ENCODE measurements at regions not wholly inside any gene's neighbourhood (a gene's known extent, or its start where the extent isn't known, plus 50 kb on each side); places are given as distances from the start of the nearest gene placed in this dataset.
A peak's percentile ranks its signal among the peaks of the same experiment; 100 is the strongest.
"Not testable (repeated sequence)": the region's sequence is repeated elsewhere in the genome, so short reads cannot be mapped to it uniquely, and the experiment has no call there.

DNA sequence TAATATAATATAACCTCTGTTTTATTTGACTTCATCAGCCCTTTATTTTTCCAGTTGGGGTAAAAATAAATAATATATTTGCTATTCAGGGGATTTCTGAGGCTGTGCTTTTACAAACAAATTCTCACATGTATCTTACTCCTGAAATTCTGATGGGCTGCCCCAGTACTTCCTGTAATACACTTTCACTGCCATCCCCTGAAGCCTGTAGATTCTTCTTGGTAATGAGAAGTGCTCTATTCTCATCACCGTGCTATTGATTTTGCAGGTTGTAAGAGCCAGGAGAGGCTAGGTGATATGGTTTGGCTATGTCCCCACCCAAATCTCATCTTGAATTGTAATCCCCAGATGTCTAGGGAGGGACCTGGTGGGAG lies 91.9 kb upstream of the CEP78 start:
- Mint-ChIP-seq H3K36me3 (peaks cover 8% of the 10 kb centered on the region), H3K4me1 (peaks cover 16% of the 10 kb centered on the region), H3K4me3 (no peak overlapping the region), H3K27ac (no peak overlapping the region), H3K27me3 (ENCODE audit: low read depth) (no peaks in the 10 kb centered on the region), H3K9me3 (peaks cover 24% of the 10 kb centered on the region)
- DNase-seq (ENCODE audit: low spot score in 2 of 2, unreplicated experiment in 2 of 2) = no peak
- TF ChIP-seq, protein P1, sequence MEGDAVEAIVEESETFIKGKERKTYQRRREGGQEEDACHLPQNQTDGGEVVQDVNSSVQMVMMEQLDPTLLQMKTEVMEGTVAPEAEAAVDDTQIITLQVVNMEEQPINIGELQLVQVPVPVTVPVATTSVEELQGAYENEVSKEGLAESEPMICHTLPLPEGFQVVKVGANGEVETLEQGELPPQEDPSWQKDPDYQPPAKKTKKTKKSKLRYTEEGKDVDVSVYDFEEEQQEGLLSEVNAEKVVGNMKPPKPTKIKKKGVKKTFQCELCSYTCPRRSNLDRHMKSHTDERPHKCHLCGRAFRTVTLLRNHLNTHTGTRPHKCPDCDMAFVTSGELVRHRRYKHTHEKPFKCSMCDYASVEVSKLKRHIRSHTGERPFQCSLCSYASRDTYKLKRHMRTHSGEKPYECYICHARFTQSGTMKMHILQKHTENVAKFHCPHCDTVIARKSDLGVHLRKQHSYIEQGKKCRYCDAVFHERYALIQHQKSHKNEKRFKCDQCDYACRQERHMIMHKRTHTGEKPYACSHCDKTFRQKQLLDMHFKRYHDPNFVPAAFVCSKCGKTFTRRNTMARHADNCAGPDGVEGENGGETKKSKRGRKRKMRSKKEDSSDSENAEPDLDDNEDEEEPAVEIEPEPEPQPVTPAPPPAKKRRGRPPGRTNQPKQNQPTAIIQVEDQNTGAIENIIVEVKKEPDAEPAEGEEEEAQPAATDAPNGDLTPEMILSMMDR (IDR thresholded peaks at IDR 0.05; ENCODE audit: unreplicated experiment) = no peak

DNA sequence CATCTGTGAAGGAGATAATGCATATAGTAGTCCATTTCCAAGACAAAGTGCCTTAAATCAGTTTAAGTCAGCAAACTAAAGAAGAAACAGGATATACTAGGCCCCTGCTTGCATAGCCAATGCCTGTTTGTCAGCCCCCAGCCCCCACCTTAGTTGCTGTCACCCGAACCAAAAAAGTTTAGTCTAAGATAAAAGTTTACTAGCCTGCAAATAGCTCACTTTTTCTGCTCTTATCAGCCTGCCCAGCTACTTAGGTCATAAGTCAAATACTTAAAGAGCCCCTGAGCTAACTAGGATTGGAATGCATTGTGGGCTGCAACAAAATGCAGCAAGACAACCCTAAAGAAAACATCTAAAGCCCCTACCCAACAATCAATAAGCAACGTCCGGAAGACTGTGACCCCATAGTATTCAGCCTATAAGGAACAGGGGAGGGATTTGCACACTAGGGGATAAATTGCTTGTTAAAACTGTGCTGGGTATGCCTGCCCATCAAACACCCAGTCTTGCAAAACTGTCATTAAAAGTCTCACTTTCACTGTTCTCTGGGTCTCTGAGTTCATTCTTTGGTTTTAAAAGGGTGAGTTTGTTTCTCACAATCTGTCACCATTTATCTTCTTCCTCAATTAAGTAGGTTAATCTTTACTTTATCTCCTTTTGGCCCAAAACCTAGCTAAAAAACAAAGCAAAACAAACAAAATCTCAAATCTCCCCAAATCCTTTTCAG lies 92.4 kb upstream of the CEP78 start:
- Mint-ChIP-seq H3K9me3 (peaks cover 24% of the 10 kb centered on the region), H3K4me3 (no peak overlapping the region)
- DNase-seq (ENCODE audit: low spot score in 2 of 2, unreplicated experiment in 2 of 2) = no peak

DNA sequence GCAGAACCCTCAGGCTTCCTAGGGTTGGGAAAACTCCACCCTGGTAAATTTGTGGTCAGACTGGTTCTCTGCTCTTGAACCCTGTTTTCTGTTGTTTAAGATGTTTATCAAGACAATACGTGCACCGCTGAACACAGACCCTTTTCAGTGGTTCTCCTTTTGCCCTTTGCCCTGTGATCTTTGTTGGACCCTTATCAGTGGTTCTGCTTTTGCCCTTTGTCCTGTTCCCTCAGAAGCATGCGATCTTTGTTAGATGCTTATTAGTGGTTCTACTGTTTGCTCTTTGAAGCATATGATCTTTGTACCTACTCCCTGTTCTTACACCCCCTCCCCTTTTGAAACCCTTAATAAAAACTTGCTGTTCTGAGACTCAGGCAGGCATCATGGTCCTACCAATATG lies 93.6 kb upstream of the CEP78 start:
- Mint-ChIP-seq H3K9me3 (peaks cover 27% of the 10 kb centered on the region), H3K4me1 (peaks cover 16% of the 10 kb centered on the region)
- not testable (repeated sequence) for H3K27ac Mint-ChIP-seq; H3K4me3 Mint-ChIP-seq; DNase-seq (ENCODE audit: low spot score in 2 of 2, unreplicated experiment in 2 of 2); H3K27me3 Mint-ChIP-seq (ENCODE audit: low read depth); H3K36me3 Mint-ChIP-seq

More for the DNA sequence above, 92.4 kb upstream of the CEP78 start:
- Mint-ChIP-seq H3K4me1 (peaks cover 16% of the 10 kb centered on the region), H3K36me3 (peaks cover 8% of the 10 kb centered on the region), H3K27ac (peak overlapping the region; percentile 49), H3K27me3 (ENCODE audit: low read depth) (no peaks in the 10 kb centered on the region)
- TF ChIP-seq, protein P1 (IDR thresholded peaks at IDR 0.05; ENCODE audit: unreplicated experiment) = no peak

DNA sequence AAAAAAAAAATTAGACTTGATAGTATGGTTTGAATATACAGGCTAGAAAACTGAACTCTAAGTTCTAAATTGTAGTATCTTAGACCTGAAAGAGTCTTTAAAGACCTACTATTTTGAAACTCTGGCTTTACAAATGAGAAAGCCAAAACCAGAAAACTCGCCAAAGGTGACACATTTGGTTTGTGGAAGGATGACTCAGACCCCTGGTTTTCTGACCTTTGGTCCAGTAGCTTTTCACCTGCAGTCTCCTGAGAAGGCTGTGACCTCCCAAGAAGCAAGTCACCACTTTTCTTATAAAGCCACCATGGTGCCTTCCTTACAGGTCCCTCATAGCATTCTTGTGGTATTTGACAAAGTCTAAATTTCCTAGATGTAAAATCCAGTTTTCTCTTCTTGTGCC lies 102.1 kb upstream of the CEP78 start:
- Mint-ChIP-seq H3K4me1 (peaks cover 15% of the 10 kb centered on the region), H3K9me3 (peaks cover 7% of the 10 kb centered on the region), H3K36me3 (peaks cover 2% of the 10 kb centered on the region), H3K27me3 (ENCODE audit: low read depth) (no peaks in the 10 kb centered on the region), H3K4me3 (no peak overlapping the region), H3K27ac (no peak overlapping the region)
- no peak for DNase-seq (ENCODE audit: low spot score in 2 of 2, unreplicated experiment in 2 of 2)
- TF ChIP-seq, protein P1 (IDR thresholded peaks at IDR 0.05; ENCODE audit: unreplicated experiment) = no peak

DNA sequence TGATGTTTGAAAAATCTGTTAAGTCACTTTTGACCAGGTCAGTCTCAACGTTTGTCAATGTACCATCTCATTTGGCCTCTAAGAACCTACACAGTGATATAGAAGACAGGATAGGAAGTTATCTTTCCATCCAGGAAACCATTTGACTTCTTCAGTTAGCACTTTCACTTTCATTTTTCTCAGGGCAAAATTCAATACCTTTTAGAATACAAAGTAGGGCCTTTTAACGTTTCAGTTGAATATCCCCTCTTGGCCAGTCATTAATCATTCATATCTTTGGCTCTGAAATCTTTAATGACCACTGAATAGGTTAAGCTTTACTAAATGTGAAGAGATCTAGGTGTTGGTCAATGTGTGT lies 101.1 kb upstream of the GNAQ start:
- Mint-ChIP-seq H3K4me1 (peaks cover 15% of the 10 kb centered on the region), H3K27ac (peak overlapping the region; percentile 8), H3K27me3 (ENCODE audit: low read depth) (peaks cover 3% of the 10 kb centered on the region), H3K36me3 (peaks cover under 1% of the 10 kb centered on the region), H3K4me3 (no peak overlapping the region), H3K9me3 (peaks cover 5% of the 10 kb centered on the region)
- DNase-seq (ENCODE audit: low spot score in 2 of 2, unreplicated experiment in 2 of 2) = no peak
- TF ChIP-seq, protein P1 (IDR thresholded peaks at IDR 0.05; ENCODE audit: unreplicated experiment) = no peak

DNA sequence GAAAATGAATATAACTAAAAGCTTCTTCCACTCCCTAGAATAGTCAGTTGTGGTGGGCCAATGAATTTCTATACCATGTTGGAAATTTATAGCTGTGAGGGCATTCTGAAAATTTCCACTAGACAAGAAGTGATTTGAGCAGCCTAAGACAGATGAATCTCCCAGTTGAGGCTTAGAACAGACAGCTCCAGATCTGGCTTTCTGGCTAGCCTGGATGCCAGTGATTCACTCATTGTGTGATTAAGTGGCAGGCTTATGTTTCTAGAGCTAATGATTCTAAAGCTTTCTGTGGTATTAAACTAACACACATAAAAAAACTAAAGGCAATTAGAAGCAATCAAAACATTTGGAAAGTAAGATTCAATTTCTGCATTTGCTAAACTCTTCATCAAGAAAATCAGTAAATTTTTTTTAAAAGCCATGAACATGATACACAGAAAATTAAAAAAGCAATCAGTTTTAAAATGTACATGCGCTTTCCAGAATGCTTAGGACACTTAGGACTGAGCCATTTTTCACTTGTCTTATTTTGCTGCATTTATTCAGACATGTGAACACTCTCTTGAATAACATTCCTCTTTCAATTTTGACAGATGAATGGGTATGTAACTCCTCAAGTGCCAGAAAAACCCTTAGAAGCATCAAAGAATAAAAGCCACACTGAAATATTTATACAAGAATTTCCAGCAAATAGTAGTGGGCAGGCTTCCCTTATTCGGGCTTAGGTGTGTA lies 100.5 kb upstream of the GNAQ start:
- H3K9me3 Mint-ChIP-seq = peaks cover 4% of the 10 kb centered on the region
- H3K4me3 Mint-ChIP-seq = no peak overlapping the region
- peaks cover 5% of the 10 kb centered on the region for H3K27me3 Mint-ChIP-seq (ENCODE audit: low read depth)
- TF ChIP-seq, protein P1 (IDR thresholded peaks at IDR 0.05; ENCODE audit: unreplicated experiment) = no peak
- H3K4me1 Mint-ChIP-seq = peaks cover 15% of the 10 kb centered on the region
- no peaks in the 10 kb centered on the region for H3K36me3 Mint-ChIP-seq
- DNase-seq (ENCODE audit: low spot score in 2 of 2, unreplicated experiment in 2 of 2) = no peak
- peak overlapping the region; percentile 8 for H3K27ac Mint-ChIP-seq

Data from mesothelial cell of epicardium (in vitro differentiated cells).